T-helper 1 cell treated with Interleukin-12 subunit alpha and Interleukin-12 subunit beta and Interleukin-4 antibody, amounts not matched to agents 30 μg/mL and 1 μg/mL, for 36 hours (primary cell): ENCODE measurements at regions not wholly inside any gene's neighbourhood (a gene's known extent, or its start where the extent isn't known, plus 50 kb on each side); places are given as distances from the start of the nearest gene placed in this dataset.

Source experiments
- H3K27ac Mint-ChIP-seq: one replicate; pipeline ENCODE4 v1.8.0; 2021; ENCODE audit warnings: mild to moderate bottlenecking, mixed read lengths
- H3K27me3 Mint-ChIP-seq: one replicate; pipeline ENCODE4 v1.8.0; 2021; ENCODE audit warnings: low read depth, mixed read lengths
- H3K36me3 Mint-ChIP-seq: one replicate; pipeline ENCODE4 v1.8.0; 2021; ENCODE audit warnings: low read depth, mixed read lengths
- H3K4me1 Mint-ChIP-seq: one replicate; pipeline ENCODE4 v1.8.0; 2021; ENCODE audit warnings: low read depth, mixed read lengths
- H3K4me3 Mint-ChIP-seq: one replicate; pipeline ENCODE4 v1.8.0; 2021; ENCODE audit warnings: mild to moderate bottlenecking, moderate library complexity, mixed read lengths
- H3K9me3 Mint-ChIP-seq: one replicate; pipeline ENCODE4 v1.8.0; 2021; ENCODE audit warnings: mixed read lengths

DNA sequence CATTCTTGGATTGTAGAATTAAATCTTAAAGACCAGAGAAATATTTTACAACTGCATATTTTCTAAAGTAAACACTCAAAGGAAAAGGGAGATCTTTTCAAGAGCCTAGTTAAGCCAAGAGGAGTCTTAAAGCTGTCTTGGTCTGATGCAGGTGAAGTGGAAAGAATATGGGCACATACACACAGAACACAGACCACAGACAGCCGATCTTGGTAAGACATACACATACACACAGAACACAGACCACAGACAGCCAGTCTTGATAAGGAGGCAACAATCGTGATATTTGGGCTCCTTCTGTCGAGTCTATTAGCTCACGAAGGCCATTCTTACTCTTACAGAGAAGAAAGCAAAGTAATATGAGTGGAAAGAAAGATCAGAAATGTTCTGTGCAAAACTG lies 1153.9 kb upstream of the TMPRSS15 start:
- H3K4me1 Mint-ChIP-seq: no peaks in the 10 kb centered on the region
- H3K4me3 Mint-ChIP-seq: no peak overlapping the region
- H3K9me3 Mint-ChIP-seq: peaks cover 26% of the 10 kb centered on the region
- no peaks in the 10 kb centered on the region for H3K27me3 Mint-ChIP-seq
- H3K27ac Mint-ChIP-seq: no peak overlapping the region
- no peaks in the 10 kb centered on the region for H3K36me3 Mint-ChIP-seq

GRCh38 chr21:19565587-19565986 lies 1162.0 kb upstream of the TMPRSS15 start:
- H3K27ac Mint-ChIP-seq: no peak overlapping the region
- peaks cover 21% of the 10 kb centered on the region for H3K9me3 Mint-ChIP-seq
- H3K36me3 Mint-ChIP-seq: no peaks in the 10 kb centered on the region

DNA sequence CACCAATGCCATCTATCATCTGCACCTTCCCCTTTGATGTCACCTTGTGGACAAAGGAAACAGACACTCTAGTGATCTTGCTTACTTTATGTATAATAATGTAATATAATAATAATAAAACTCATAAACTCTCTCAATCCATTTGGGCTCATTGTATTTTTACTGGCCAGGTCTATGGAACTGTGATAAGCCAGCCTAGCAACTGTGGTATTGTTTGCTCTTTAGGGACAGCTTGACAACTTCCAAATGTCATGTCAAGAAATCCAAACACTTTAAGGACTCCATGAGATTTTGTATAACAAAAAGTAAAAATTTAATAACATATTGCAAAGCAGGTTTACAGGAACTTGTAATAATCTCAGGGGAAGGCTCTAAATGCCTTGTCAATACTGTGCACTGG lies 1163.4 kb upstream of the TMPRSS15 start:
- no peaks in the 10 kb centered on the region for H3K4me1 Mint-ChIP-seq
- H3K4me3 Mint-ChIP-seq: no peak overlapping the region
- peaks cover 28% of the 10 kb centered on the region for H3K9me3 Mint-ChIP-seq
- H3K36me3 Mint-ChIP-seq: no peaks in the 10 kb centered on the region
- no peak overlapping the region for H3K27ac Mint-ChIP-seq
- no peaks in the 10 kb centered on the region for H3K27me3 Mint-ChIP-seq

More at GRCh38 chr21:19565587-19565986, 1162.0 kb upstream of the TMPRSS15 start:
- no peaks in the 10 kb centered on the region for H3K27me3 Mint-ChIP-seq
- H3K4me3 Mint-ChIP-seq: no peak overlapping the region
- no peaks in the 10 kb centered on the region for H3K4me1 Mint-ChIP-seq

DNA sequence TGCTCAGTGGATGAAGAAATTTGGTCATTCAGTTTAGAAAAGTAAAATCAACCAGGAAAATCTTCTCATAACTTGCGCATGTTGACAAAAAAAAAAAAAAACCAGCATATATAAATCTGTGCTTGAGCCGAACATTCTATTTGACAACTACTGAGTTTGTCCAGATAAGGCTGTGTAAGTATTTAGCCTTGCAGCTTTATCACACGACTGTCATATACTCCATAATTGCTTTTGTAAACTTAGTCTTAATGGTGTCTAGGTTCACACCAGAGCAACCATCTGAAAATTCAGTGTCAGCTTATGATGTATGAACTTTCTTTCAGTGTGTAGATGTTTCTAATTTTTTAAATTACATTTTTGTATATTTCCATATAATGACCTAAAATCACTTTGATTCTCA lies 1173.8 kb upstream of the TMPRSS15 start:
- Mint-ChIP-seq H3K4me1 (no peaks in the 10 kb centered on the region), H3K27ac (no peak overlapping the region), H3K4me3 (no peak overlapping the region), H3K9me3 (peaks cover 15% of the 10 kb centered on the region), H3K36me3 (no peaks in the 10 kb centered on the region), H3K27me3 (no peaks in the 10 kb centered on the region)

DNA sequence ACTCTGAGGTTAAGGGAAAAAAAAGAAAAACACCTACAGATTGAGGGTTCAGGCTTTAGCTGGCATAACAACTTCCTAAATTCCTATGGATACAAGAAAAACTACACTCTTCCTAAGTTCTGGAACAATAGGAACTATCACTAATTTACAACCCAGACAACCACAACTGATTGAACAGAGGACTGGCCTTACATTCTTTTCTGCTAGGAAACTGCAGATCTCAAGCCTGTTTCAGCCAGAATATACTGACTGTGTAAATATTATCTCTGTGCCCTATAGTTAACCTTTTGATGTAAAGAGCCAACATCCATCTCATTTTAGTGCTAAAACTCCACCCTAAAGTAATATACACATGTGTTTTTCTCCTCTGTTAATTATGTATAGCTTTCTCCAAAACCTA lies 1186.5 kb upstream of the TMPRSS15 start:
- H3K4me1 Mint-ChIP-seq: no peaks in the 10 kb centered on the region
- H3K4me3 Mint-ChIP-seq: no peak overlapping the region
- H3K27me3 Mint-ChIP-seq: no peaks in the 10 kb centered on the region
- no peak overlapping the region for H3K27ac Mint-ChIP-seq
- H3K36me3 Mint-ChIP-seq: no peaks in the 10 kb centered on the region
- peaks cover 20% of the 10 kb centered on the region for H3K9me3 Mint-ChIP-seq

DNA sequence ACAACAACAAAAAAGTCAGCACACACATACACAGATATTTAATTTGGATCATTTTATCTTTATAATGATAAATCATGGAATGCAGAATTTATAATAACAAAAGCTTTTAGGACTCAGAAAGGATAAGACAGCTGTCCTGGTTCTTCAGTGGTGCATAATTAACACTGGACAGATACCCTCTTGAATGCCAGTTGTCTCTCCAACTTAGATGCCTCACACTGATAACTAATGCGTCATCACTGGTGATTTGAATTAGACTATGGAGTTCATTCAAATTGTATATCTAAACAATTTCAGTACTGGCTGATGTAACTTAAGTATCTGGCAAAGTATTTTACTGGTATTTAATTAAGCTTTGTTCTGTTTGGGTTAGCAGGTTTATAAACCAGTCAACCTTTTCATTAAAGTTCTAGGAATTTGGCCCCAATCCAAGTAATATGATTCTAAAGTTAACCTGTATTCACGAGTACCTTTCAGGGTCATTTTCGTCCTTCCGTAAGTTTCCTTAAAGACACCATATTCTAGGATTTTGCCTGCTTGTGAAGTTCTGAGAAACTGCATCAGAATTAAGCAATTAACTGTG lies 1199.5 kb upstream of the TMPRSS15 start:
- no peaks in the 10 kb centered on the region for H3K4me1 Mint-ChIP-seq
- H3K27ac Mint-ChIP-seq: no peak overlapping the region
- H3K27me3 Mint-ChIP-seq: no peaks in the 10 kb centered on the region
- H3K36me3 Mint-ChIP-seq: no peaks in the 10 kb centered on the region
- H3K4me3 Mint-ChIP-seq: no peak overlapping the region
- peaks cover 11% of the 10 kb centered on the region for H3K9me3 Mint-ChIP-seq

DNA sequence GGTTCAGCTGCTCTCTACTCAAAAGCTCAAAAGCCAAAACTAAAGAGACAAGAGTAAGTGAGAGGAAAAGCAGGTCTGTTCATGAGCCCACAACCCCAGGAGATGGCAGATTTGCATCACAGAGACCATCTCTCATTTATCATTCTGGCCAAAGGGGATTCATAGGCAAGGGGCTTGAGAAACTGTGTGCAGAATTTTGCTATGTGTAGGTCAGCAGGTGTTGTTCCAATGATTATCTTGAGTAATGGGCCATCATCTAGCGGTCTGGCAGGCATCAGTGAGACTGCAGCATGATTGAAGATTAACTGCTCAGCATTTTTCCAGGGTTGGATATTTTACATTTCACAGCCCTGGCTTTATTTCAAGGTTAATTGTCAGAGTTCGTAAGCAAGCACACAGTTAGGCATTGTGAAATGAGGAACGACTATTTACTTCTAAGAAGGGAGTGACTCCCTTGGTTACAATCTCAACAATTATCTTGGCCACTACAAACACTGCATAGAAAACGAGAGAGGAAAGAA lies 1204.6 kb upstream of the TMPRSS15 start:
- no peaks in the 10 kb centered on the region for H3K27me3 Mint-ChIP-seq
- H3K4me3 Mint-ChIP-seq: no peak overlapping the region
- no peaks in the 10 kb centered on the region for H3K36me3 Mint-ChIP-seq
- peaks cover 3% of the 10 kb centered on the region for H3K9me3 Mint-ChIP-seq
- H3K27ac Mint-ChIP-seq: no peak overlapping the region
- H3K4me1 Mint-ChIP-seq: no peaks in the 10 kb centered on the region

DNA sequence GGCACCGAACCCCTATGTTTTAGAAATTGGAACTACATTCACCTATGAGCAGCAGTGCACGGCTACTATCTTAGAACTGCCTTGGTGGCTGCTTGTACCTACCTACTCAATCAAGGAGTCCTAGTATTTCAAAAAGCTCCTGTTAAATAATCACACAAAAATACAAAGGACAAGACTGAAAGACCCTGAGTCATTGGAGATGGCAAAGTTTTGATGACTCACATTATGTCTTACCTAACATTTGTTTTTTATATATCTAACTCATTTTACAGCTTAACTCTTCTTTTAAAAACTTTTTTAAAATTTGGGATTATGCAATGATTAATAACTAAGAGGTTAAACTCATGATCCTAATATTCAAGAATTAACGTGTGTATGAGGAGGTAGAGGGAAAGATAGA lies 1206.0 kb upstream of the TMPRSS15 start:
- no peak overlapping the region for H3K4me3 Mint-ChIP-seq
- peaks cover 9% of the 10 kb centered on the region for H3K9me3 Mint-ChIP-seq
- H3K27ac Mint-ChIP-seq: no peak overlapping the region
- no peaks in the 10 kb centered on the region for H3K36me3 Mint-ChIP-seq
- H3K4me1 Mint-ChIP-seq: no peaks in the 10 kb centered on the region
- H3K27me3 Mint-ChIP-seq: no peaks in the 10 kb centered on the region

GRCh38 chr21:19621837-19622496 lies 1218.4 kb upstream of the TMPRSS15 start:
- no peaks in the 10 kb centered on the region for H3K27me3 Mint-ChIP-seq
- H3K9me3 Mint-ChIP-seq: peaks cover 32% of the 10 kb centered on the region
- no peaks in the 10 kb centered on the region for H3K36me3 Mint-ChIP-seq
- no peaks in the 10 kb centered on the region for H3K4me1 Mint-ChIP-seq
- H3K4me3 Mint-ChIP-seq: no peak overlapping the region
- H3K27ac Mint-ChIP-seq: no peak overlapping the region

DNA sequence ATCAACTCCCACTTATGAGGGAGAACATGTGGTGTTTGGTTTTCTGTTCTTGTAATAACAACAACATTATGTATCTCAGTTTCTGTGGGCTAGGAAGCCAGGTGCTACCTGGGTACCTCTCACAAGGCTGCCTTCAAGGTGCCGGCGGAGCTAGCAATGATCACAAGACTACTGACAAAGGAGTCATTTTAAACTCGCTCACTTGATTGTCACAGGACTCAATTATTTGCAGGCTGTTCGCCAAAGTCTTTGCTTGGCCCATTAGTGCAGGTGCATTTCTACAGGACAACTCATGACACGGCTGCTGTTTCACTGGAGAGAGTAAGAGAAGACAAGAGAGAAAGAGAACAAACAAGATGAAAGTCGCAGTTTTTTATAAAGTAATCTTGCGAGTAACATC lies 1237.4 kb upstream of the TMPRSS15 start:
- no peaks in the 10 kb centered on the region for H3K36me3 Mint-ChIP-seq

GRCh38 chr21:19648391-19648790 lies 1244.8 kb upstream of the TMPRSS15 start:
- Mint-ChIP-seq H3K36me3 (no peaks in the 10 kb centered on the region), H3K4me1 (no peaks in the 10 kb centered on the region), H3K27me3 (no peaks in the 10 kb centered on the region), H3K4me3 (no peak overlapping the region), H3K9me3 (peaks cover 20% of the 10 kb centered on the region), H3K27ac (no peak overlapping the region)

More for the DNA sequence above, 1237.4 kb upstream of the TMPRSS15 start:
- no peak overlapping the region for H3K27ac Mint-ChIP-seq
- H3K4me3 Mint-ChIP-seq: no peak overlapping the region
- no peaks in the 10 kb centered on the region for H3K4me1 Mint-ChIP-seq
- peaks cover 22% of the 10 kb centered on the region for H3K9me3 Mint-ChIP-seq
- no peaks in the 10 kb centered on the region for H3K27me3 Mint-ChIP-seq

DNA sequence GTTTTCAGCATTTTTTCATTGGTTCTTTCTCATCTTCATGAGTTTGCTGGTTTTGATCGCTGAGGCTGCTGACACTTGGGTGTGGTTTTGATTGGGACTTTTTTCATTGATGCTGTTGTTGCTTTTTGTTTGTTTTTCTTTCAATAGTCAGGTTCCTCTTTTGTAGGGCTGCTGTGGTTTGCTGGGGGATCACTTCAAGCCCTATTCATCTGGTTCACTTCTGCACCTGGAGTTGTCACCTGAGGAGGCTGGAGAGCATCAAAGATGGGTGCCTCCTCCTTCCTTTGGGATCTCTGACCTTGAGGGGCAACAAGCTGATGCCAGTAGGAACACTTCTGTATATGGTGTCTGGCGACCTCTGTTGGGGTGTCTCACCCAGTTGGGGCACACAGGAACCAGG lies 1279.9 kb upstream of the TMPRSS15 start:
- Mint-ChIP-seq H3K4me3 (no peak overlapping the region), H3K9me3 (peaks cover 40% of the 10 kb centered on the region), H3K4me1 (no peaks in the 10 kb centered on the region), H3K36me3 (no peaks in the 10 kb centered on the region), H3K27me3 (no peaks in the 10 kb centered on the region), H3K27ac (no peak overlapping the region)

DNA sequence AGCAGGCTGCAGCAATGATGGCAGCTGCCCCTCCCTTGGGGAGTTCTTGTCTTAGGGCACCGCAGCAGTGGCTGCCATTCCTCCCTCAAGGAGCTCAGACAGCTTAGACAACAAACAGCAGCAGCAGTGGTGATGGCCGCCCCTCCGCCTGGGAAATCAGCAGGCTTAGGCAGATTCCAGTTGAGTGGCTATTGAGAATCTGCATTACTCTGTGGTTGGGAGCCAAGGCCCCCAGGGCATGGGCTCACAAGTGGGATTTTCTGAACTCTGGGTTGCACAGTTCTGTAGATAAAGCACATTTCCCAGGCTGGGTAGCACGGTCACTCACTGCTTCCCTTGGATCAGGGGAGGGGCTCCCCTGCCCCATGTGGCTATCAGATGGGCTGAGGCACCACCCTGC lies 1280.7 kb upstream of the TMPRSS15 start:
- no peaks in the 10 kb centered on the region for H3K4me1 Mint-ChIP-seq
- H3K27ac Mint-ChIP-seq: no peak overlapping the region
- peaks cover 37% of the 10 kb centered on the region for H3K9me3 Mint-ChIP-seq
- H3K27me3 Mint-ChIP-seq: no peaks in the 10 kb centered on the region
- H3K36me3 Mint-ChIP-seq: no peaks in the 10 kb centered on the region
- no peak overlapping the region for H3K4me3 Mint-ChIP-seq

DNA sequence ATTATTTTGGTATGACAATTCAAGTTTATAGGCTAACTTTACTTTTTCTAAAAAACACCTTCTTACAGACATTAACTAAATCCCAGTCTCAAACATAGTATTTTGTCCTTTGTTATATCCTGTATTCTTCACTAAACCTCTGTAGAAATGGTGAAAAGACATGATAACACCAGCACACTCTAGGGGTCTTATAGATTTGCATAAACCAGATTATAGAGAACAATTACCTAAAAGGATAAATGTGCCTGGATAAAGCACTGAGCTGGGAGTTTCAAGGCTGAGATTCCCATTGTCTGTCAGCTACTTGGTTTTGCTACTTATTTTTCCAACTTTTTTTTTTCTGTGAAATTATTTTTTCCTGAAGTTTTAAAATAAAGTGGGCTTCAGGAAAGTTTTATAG lies 1288.6 kb upstream of the TMPRSS15 start:
- Mint-ChIP-seq H3K27ac (no peak overlapping the region), H3K36me3 (no peaks in the 10 kb centered on the region), H3K27me3 (no peaks in the 10 kb centered on the region), H3K4me3 (no peak overlapping the region), H3K4me1 (no peaks in the 10 kb centered on the region), H3K9me3 (peaks cover 30% of the 10 kb centered on the region)

- Mint-ChIP-seq H3K4me1 (no peaks in the 10 kb centered on the region), H3K27ac (no peak overlapping the region), H3K4me3 (no peak overlapping the region), H3K27me3 (no peaks in the 10 kb centered on the region), H3K9me3 (peaks cover 28% of the 10 kb centered on the region), H3K36me3 (no peaks in the 10 kb centered on the region)
Observed at GRCh38 chr21:19695796-19696195, 1292.2 kb upstream of the TMPRSS15 start.
